Epithelial cell of proximal tubule (primary cell): ENCODE measurements at regions not wholly inside any gene's neighbourhood (a gene's known extent, or its start where the extent isn't known, plus 50 kb on each side); places are given as distances from the start of the nearest gene placed in this dataset.

ENCODE experiments used
- DNase-seq: peaks from one replicate; pipeline ENCODE4 v3.0.0-alpha.2; 2011; ENCODE audit warnings: low read depth
- H3K4me3 ChIP-seq: 2 replicates; pipeline ENCODE4 v1.5.1; 2011; ENCODE audit warnings: low read depth, mild to moderate bottlenecking, low read length
- CTCF ChIP-seq: conservative IDR thresholded peaks from 2 replicates; pipeline ENCODE4 v1.5.1; 2012; ENCODE audit warnings: low read depth, mild to moderate bottlenecking, low read length

DNA sequence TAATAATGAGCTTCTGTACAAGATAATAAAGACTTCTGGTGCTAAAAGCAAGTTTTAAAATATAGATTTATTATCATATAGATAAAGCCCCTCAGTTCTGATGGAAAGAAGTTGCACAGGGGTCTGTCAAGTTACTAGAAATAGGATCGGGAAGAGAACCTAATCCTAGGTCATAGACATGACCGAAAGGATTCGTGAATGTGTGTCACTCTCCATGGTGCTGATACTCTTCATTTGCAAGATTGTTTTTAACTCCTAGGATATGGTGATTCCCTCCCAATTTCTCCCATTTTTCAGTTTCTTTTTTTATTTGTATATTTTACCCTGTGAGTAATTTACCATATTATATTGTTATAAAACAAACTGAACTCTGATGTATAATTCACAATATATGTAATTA, 58.9 kb upstream of the CTNNA2 start:
- no peak for DNase-seq
- no peak overlapping the region for H3K4me3 ChIP-seq
- TF ChIP-seq CTCF = no peak

GRCh38 chr2:79452651-79453050, 60.2 kb upstream of the CTNNA2 start:
- DNase-seq = no peak
- no peak for TF ChIP-seq CTCF
- H3K4me3 ChIP-seq = no peak overlapping the region

GRCh38 chr2:79447463-79447862, 65.4 kb upstream of the CTNNA2 start:
- H3K4me3 ChIP-seq = no peak overlapping the region
- no peak for TF ChIP-seq CTCF
- no peak for DNase-seq

- no peak for DNase-seq
- TF ChIP-seq CTCF = no peak
- no peak overlapping the region for H3K4me3 ChIP-seq
These were observed 66.5 kb upstream of the CTNNA2 start for GRCh38 chr2:79446313-79446712.

GRCh38 chr2:79437433-79438267, 75.2 kb upstream of the CTNNA2 start:
- no peak overlapping the region for H3K4me3 ChIP-seq
- no peak for TF ChIP-seq CTCF
- DNase-seq = no peak

DNA sequence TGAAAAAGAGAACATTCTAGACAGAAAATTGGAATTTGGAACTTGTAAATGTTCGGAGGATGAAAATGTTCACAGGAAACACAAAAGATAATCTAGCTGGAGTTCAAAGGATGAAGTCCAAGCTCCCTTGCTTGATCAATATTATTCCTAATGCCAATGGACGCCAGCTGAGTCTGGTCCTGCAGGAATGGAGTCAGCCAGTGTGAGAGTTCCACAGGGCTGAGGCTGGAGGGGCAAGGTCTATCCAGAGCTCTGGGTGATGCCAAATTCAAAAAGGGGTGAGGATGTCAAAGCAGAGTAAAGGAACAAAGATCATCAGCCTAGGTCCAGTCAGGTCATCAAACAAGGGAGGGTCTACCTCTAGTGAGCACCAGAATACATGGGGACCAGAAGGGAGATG, 78.5 kb upstream of the CTNNA2 start:
- TF ChIP-seq CTCF = no peak
- DNase-seq = no peak
- no peak overlapping the region for H3K4me3 ChIP-seq

DNA sequence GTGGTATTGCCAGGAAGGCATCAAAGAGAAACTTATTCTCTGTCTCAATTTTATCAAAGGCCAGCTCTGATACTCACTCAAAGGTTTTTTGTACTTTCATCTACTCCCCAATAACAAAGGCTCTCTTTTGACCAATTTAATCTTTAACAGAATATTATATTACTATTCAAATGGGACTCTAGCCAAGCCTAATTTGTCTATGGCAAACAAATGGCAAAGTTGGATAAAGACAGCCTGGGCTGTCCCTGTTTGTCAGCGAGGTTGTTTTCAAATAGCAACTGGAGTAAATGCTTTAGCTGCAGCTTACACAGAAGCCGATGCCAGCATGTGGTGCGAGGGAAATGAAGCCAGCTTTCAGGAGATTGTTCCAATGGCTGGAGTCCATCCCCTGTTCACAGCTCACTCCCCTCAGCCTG, 80.1 kb upstream of the CTNNA2 start:
- DNase-seq = no peak
- no peak for TF ChIP-seq CTCF
- no peak overlapping the region for H3K4me3 ChIP-seq
